ENCODE measurements at regions not wholly inside any gene's neighbourhood (a gene's known extent, or its start where the extent isn't known, plus 50 kb on each side); places are given as distances from the start of the nearest gene placed in this dataset.

DNA sequence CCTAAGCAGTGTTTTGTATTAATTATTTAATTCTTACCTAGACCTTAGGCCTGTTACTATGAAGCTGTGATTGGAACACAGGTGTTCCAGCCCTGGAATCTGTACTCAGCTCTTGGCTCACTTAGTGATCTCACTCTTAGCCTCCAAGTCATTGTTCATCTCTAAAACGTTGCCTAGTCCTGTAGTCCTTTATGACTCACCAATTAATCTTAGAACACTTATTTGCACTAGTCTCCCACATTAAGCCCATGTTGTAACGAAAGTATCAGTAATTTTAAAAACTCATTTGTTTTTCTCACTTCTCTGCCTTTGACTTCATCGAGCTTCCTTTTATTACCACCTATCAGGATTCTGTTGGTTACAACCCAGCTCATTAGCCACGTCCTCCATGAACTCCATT lies 1224.7 kb upstream of the TENM3 start:
- no peaks in the 10 kb centered on the region for H3K27me3 ChIP-seq (ENCODE audit: insufficient read depth, low read length)
- POLR2A ChIA-PET: no interaction called here
- no peaks in the 10 kb centered on the region for H3K4me1 ChIP-seq (ENCODE audit: control insufficient read depth in 1 of 2, insufficient read depth in 2 of 2, low read length in 2 of 2)
- H3K4me2 ChIP-seq (ENCODE audit: low read length): no peak overlapping the region
- CTCF ChIA-PET: no interaction called here
- no peaks in the 10 kb centered on the region for H4K20me1 ChIP-seq (ENCODE audit: insufficient read depth)
- no peaks in the 10 kb centered on the region for H3K9me3 ChIP-seq (ENCODE audit: control insufficient read depth in 1 of 2, insufficient read depth in 1 of 2, low read depth in 1 of 2, low read length in 2 of 2)
- H3K9me2 ChIP-seq (ENCODE audit: insufficient read depth): no peaks in the 10 kb centered on the region
- no peak overlapping the region for H2AFZ ChIP-seq (ENCODE audit: low read depth, low read length, poor library complexity, severe bottlenecking)
- H3K79me2 ChIP-seq (ENCODE audit: insufficient read depth, low read length): no peaks in the 10 kb centered on the region
- H3K9ac ChIP-seq (ENCODE audit: low read length): no peak overlapping the region
- TF ChIP-seq EZH2phosphoT487 (IDR thresholded peaks at IDR 0.05; ENCODE audit: borderline replicate concordance) (no peak), EGR1 (IDR thresholded peaks at IDR 0.05; ENCODE audit: low read depth) (no peak), POLR2A (IDR thresholded peaks at IDR 0.05; ENCODE audit: borderline replicate concordance, extremely low read depth, insufficient read depth, insufficient read length) (no peak), EZH2 (IDR thresholded peaks at IDR 0.05) (no peak), RAD21 (IDR thresholded peaks at IDR 0.05; ENCODE audit: low read depth) (no peak), SIN3A (IDR thresholded peaks at IDR 0.05; ENCODE audit: low read depth) (no peak), YY1 (IDR thresholded peaks at IDR 0.05; ENCODE audit: extremely low read depth, insufficient replicate concordance, low read depth, low read length) (no peak)
- TF ChIP-seq, protein P1, sequence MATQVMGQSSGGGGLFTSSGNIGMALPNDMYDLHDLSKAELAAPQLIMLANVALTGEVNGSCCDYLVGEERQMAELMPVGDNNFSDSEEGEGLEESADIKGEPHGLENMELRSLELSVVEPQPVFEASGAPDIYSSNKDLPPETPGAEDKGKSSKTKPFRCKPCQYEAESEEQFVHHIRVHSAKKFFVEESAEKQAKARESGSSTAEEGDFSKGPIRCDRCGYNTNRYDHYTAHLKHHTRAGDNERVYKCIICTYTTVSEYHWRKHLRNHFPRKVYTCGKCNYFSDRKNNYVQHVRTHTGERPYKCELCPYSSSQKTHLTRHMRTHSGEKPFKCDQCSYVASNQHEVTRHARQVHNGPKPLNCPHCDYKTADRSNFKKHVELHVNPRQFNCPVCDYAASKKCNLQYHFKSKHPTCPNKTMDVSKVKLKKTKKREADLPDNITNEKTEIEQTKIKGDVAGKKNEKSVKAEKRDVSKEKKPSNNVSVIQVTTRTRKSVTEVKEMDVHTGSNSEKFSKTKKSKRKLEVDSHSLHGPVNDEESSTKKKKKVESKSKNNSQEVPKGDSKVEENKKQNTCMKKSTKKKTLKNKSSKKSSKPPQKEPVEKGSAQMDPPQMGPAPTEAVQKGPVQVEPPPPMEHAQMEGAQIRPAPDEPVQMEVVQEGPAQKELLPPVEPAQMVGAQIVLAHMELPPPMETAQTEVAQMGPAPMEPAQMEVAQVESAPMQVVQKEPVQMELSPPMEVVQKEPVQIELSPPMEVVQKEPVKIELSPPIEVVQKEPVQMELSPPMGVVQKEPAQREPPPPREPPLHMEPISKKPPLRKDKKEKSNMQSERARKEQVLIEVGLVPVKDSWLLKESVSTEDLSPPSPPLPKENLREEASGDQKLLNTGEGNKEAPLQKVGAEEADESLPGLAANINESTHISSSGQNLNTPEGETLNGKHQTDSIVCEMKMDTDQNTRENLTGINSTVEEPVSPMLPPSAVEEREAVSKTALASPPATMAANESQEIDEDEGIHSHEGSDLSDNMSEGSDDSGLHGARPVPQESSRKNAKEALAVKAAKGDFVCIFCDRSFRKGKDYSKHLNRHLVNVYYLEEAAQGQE (IDR thresholded peaks at IDR 0.05; ENCODE audit: low read depth): no peak
- TF ChIP-seq, protein P2, sequence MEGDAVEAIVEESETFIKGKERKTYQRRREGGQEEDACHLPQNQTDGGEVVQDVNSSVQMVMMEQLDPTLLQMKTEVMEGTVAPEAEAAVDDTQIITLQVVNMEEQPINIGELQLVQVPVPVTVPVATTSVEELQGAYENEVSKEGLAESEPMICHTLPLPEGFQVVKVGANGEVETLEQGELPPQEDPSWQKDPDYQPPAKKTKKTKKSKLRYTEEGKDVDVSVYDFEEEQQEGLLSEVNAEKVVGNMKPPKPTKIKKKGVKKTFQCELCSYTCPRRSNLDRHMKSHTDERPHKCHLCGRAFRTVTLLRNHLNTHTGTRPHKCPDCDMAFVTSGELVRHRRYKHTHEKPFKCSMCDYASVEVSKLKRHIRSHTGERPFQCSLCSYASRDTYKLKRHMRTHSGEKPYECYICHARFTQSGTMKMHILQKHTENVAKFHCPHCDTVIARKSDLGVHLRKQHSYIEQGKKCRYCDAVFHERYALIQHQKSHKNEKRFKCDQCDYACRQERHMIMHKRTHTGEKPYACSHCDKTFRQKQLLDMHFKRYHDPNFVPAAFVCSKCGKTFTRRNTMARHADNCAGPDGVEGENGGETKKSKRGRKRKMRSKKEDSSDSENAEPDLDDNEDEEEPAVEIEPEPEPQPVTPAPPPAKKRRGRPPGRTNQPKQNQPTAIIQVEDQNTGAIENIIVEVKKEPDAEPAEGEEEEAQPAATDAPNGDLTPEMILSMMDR (IDR thresholded peaks at IDR 0.05 in 2 of 3, conservative IDR thresholded peaks at IDR 0.05 in 1 of 3; ENCODE audit: borderline replicate concordance in 1 of 3, insufficient read depth in 1 of 3, low read depth in 2 of 3, low read length in 2 of 3): no peak
- intact Hi-C loops (cut with micrococcal nuclease): no loop called here
- no TSS peak for BruUV-seq (replicated peaks)
- H3K27ac ChIP-seq (ENCODE audit: low read depth, low read length): no peak overlapping the region
- ATAC-seq (no peak), DNase-seq (ENCODE audit: low read depth, low spot score) (no peak)
- RAD21 ChIA-PET (ENCODE audit: low non-redundant PET in 1 of 2, low total read pairs in 2 of 2, uncharacterized antibody in 2 of 2, unreplicated experiment in 2 of 2): no interaction called here
- H3K4me3 ChIP-seq (replicated peaks in 1 of 2; ENCODE audit: low read depth in 1 of 2, low read length in 2 of 2): no peak overlapping the region
- no peaks in the 10 kb centered on the region for H3K36me3 ChIP-seq (ENCODE audit: control insufficient read depth in 1 of 2, insufficient read depth in 2 of 2, low read length in 2 of 2)

Data from HCT116 (cell line).